CD4-positive, alpha-beta T cell treated with Interleukin-1 beta for 1 hour (primary cell): ENCODE measurements at regions not wholly inside any gene's neighbourhood (a gene's known extent, or its start where the extent isn't known, plus 50 kb on each side); places are given as distances from the start of the nearest gene placed in this dataset.
"Not testable (repeated sequence)": the region's sequence is repeated elsewhere in the genome, so short reads cannot be mapped to it uniquely, and the experiment has no call there.

Experiments
- DNase-seq, 2 donors: peaks; one replicate each; pipeline ENCODE4 v3.0.0-alpha.2; 2020 to 2022

- no peak for DNase-seq
These were observed 282.1 kb upstream of the TRIB2 start for GRCh38 chr2:12434630-12435098.

GRCh38 chr2:12435430-12436222 is 281.1 kb upstream of the TRIB2 start:
- DNase-seq, result no peak

- no peak for DNase-seq
These were observed 280.3 kb upstream of the TRIB2 start for GRCh38 chr2:12436483-12436882.

- DNase-seq, result no peak
These were observed 279.7 kb upstream of the TRIB2 start for GRCh38 chr2:12436935-12437561.

- DNase-seq, result no peak
These were observed 276.0 kb upstream of the TRIB2 start for GRCh38 chr2:12440731-12441130.

GRCh38 chr2:12441750-12442475 is 274.8 kb upstream of the TRIB2 start:
- DNase-seq, result peak in 1 of 2 donors; percentile 9

- no peak for DNase-seq
These were observed 274.3 kb upstream of the TRIB2 start for GRCh38 chr2:12442476-12442847.

GRCh38 chr2:12448846-12449505 is 267.8 kb upstream of the TRIB2 start:
- no peak for DNase-seq

GRCh38 chr2:12451726-12452125 is 265.0 kb upstream of the TRIB2 start:
- DNase-seq, result peak in 1 of 2 donors; percentile 17

- DNase-seq, result no peak
These were observed 264.6 kb upstream of the TRIB2 start for GRCh38 chr2:12452185-12452584.

- DNase-seq, result no peak
These were observed 263.0 kb upstream of the TRIB2 start for GRCh38 chr2:12453731-12454130.

- no peak for DNase-seq
These were observed 261.1 kb upstream of the TRIB2 start for GRCh38 chr2:12455661-12456060.

- DNase-seq, result peak; percentile 60 to 80
These were observed 260.2 kb upstream of the TRIB2 start for GRCh38 chr2:12456293-12457106.

- DNase-seq, result no peak
These were observed 258.9 kb upstream of the TRIB2 start for GRCh38 chr2:12457831-12458230.

GRCh38 chr2:12463189-12463588 is 253.5 kb upstream of the TRIB2 start:
- DNase-seq, result no peak

- no peak for DNase-seq
These were observed 251.1 kb upstream of the TRIB2 start for GRCh38 chr2:12465631-12466135.

- no peak for DNase-seq
These were observed 249.4 kb upstream of the TRIB2 start for GRCh38 chr2:12467303-12467702.

- no peak for DNase-seq
These were observed 247.6 kb upstream of the TRIB2 start for GRCh38 chr2:12469141-12469561.

GRCh38 chr2:12472265-12472664 is 244.5 kb upstream of the TRIB2 start:
- DNase-seq, result not testable (repeated sequence)

GRCh38 chr2:12478151-12479064 is 238.3 kb upstream of the TRIB2 start:
- DNase-seq, result no peak

GRCh38 chr2:12479065-12479601 is 237.6 kb upstream of the TRIB2 start:
- no peak for DNase-seq
